MM.1S (cell line): ENCODE measurements at regions not wholly inside any gene's neighbourhood (a gene's known extent, or its start where the extent isn't known, plus 50 kb on each side); places are given as distances from the start of the nearest gene placed in this dataset.

ENCODE experiments used
- DNase-seq: peaks from one replicate; pipeline ENCODE4 v3.0.0-alpha.2; 2015
- H2AFZ ChIP-seq: fragments of 300-600 bp; sonication (generic); 2 replicates; pipeline ENCODE4 v1.6.0; 2016; ENCODE audit warnings: antibody characterized with exemption, low read length
- H3F3A ChIP-seq: fragments of 300-600 bp; sonication (generic); 2 replicates; pipeline ENCODE4 v1.6.1; 2016; ENCODE audit warnings: mild to moderate bottlenecking, antibody characterized with exemption, low read length, moderate library complexity, mixed read lengths; ENCODE audit not compliant: insufficient read depth
- H3K27ac ChIP-seq: fragments of 300-600 bp; sonication (generic); 2 replicates; pipeline ENCODE4 v1.5.1; 2016; ENCODE audit warnings: mild to moderate bottlenecking, low read length
- H3K27me3 ChIP-seq: fragments of 300-600 bp; sonication (generic); replicated peaks from 2 replicates; pipeline ENCODE4 v1.6.0; 2016; ENCODE audit warnings: low read length; ENCODE audit not compliant: insufficient read depth
- H3K36me3 ChIP-seq: fragments of 300-600 bp; sonication (generic); replicated peaks from 2 replicates; pipeline ENCODE4 v1.6.1; 2016; ENCODE audit warnings: mild to moderate bottlenecking, low read length, mixed read lengths; ENCODE audit not compliant: insufficient read depth
- H3K4me1 ChIP-seq: fragments of 300-600 bp; sonication (generic); 2 replicates; pipeline ENCODE4 v1.6.1; 2016; ENCODE audit warnings: low read length, mixed read lengths
- H3K4me2 ChIP-seq: fragments of 300-600 bp; sonication (generic); 2 replicates; pipeline ENCODE4 v1.6.0; 2016; ENCODE audit warnings: low read depth, low read length
- H3K4me3 ChIP-seq: fragments of 300-600 bp; sonication (generic); 2 replicates; pipeline ENCODE4 v1.5.1; 2016; ENCODE audit warnings: low read length, mixed read lengths
- H3K79me2 ChIP-seq: fragments of 300-600 bp; sonication (generic); 2 replicates; pipeline ENCODE4 v1.6.1; 2016; ENCODE audit warnings: mixed run types, low read length, mixed read lengths
- H3K9ac ChIP-seq: fragments of 300-600 bp; sonication (generic); 2 replicates; pipeline ENCODE4 v1.6.1; 2016; ENCODE audit warnings: low read length, mixed read lengths
- H3K9me2 ChIP-seq: fragments of 300-600 bp; sonication (generic); replicated peaks from 2 replicates; pipeline ENCODE4 v1.6.1; 2016; ENCODE audit warnings: mild to moderate bottlenecking, low read length, mixed read lengths; ENCODE audit not compliant: insufficient read depth
- H3K9me3 ChIP-seq: fragments of 300-600 bp; sonication (generic); replicated peaks from 2 replicates; pipeline ENCODE4 v1.6.1; 2016; ENCODE audit warnings: mild to moderate bottlenecking, low read length, mixed read lengths; ENCODE audit not compliant: insufficient read depth
- H4K20me1 ChIP-seq: fragments of 300-600 bp; sonication (generic); 2 replicates; pipeline ENCODE4 v1.6.1; 2016; ENCODE audit warnings: mild to moderate bottlenecking, low read length, moderate library complexity, mixed read lengths; ENCODE audit not compliant: insufficient read depth
- CTCF ChIP-seq: fragments of 300-600 bp; sonication (generic); IDR thresholded peaks from 2 replicates; pipeline ENCODE4 v1.5.1; 2016; ENCODE audit warnings: antibody characterized with exemption, low read length, mixed read lengths
- EZH2 ChIP-seq: fragments of 300-600 bp; sonication (generic); optimal IDR thresholded peaks from 2 replicates; pipeline ENCODE3; 2017; ENCODE audit warnings: low read depth, mild to moderate bottlenecking, antibody characterized with exemption, low read length, mixed read lengths
- EZH2phosphoT487 ChIP-seq: fragments of 300-600 bp; sonication (generic); IDR thresholded peaks from 2 replicates; pipeline ENCODE4 v1.6.1; 2018; ENCODE audit warnings: antibody characterized with exemption, low read length

- H3K4me1 ChIP-seq, result no peaks in the 10 kb centered on the region
- H3K79me2 ChIP-seq, result no peaks in the 10 kb centered on the region
- no peak overlapping the region for H3K9ac ChIP-seq
- no peaks in the 10 kb centered on the region for H4K20me1 ChIP-seq
- H3K9me2 ChIP-seq, result no peaks in the 10 kb centered on the region
- no peak overlapping the region for H3K4me2 ChIP-seq
- H3K36me3 ChIP-seq, result no peaks in the 10 kb centered on the region
- H3K27me3 ChIP-seq, result no peaks in the 10 kb centered on the region
- no peak overlapping the region for H3K4me3 ChIP-seq
- no peak overlapping the region for H3K27ac ChIP-seq
- H2AFZ ChIP-seq, result no peak overlapping the region
- no peaks in the 10 kb centered on the region for H3F3A ChIP-seq
- no peak for TF ChIP-seq EZH2phosphoT487
- TF ChIP-seq CTCF, result no peak
- TF ChIP-seq EZH2, result no peak
- DNase-seq, result no peak
- no peaks in the 10 kb centered on the region for H3K9me3 ChIP-seq
Observed at GRCh38 chr6:44563397-44563796, 175.9 kb downstream of the CDC5L start.

- no peak overlapping the region for H3K27ac ChIP-seq
Observed at GRCh38 chr6:44564906-44565524, 177.5 kb downstream of the CDC5L start.

GRCh38 chr6:44567406-44567805 is 179.9 kb downstream of the CDC5L start:
- Histone ChIP-seq H4K20me1 (no peaks in the 10 kb centered on the region), H3K9me3 (no peaks in the 10 kb centered on the region), H3K4me1 (no peaks in the 10 kb centered on the region), H3K27me3 (no peaks in the 10 kb centered on the region), H3K36me3 (no peaks in the 10 kb centered on the region), H2AFZ (no peak overlapping the region), H3K4me2 (no peak overlapping the region), H3F3A (no peaks in the 10 kb centered on the region), H3K27ac (no peak overlapping the region), H3K79me2 (no peaks in the 10 kb centered on the region), H3K4me3 (no peak overlapping the region), H3K9me2 (no peaks in the 10 kb centered on the region), H3K9ac (no peak overlapping the region)
- DNase-seq, result peak; percentile 8
- TF ChIP-seq CTCF (no peak), EZH2 (no peak), EZH2phosphoT487 (no peak)

More at GRCh38 chr6:44564906-44565524, 177.5 kb downstream of the CDC5L start:
- Histone ChIP-seq H3K9me2 (no peaks in the 10 kb centered on the region), H3F3A (no peaks in the 10 kb centered on the region), H3K9ac (no peak overlapping the region), H3K4me1 (no peaks in the 10 kb centered on the region), H3K27me3 (no peaks in the 10 kb centered on the region), H4K20me1 (no peaks in the 10 kb centered on the region), H3K4me2 (no peak overlapping the region), H3K79me2 (no peaks in the 10 kb centered on the region), H3K9me3 (no peaks in the 10 kb centered on the region), H2AFZ (no peak overlapping the region), H3K36me3 (no peaks in the 10 kb centered on the region), H3K4me3 (no peak overlapping the region)
- TF ChIP-seq CTCF (no peak), EZH2phosphoT487 (no peak), EZH2 (no peak)
- DNase-seq, result no peak
